ENCODE measurements at regions not wholly inside any gene's neighbourhood (a gene's known extent, or its start where the extent isn't known, plus 50 kb on each side); places are given as distances from the start of the nearest gene placed in this dataset.
A peak's percentile ranks its signal among the peaks of the same experiment; 100 is the strongest.

GRCh38 chr11:105229257-105229656 is 89.7 kb upstream of the CARD18 start:
- no peak for DNase-seq

DNA sequence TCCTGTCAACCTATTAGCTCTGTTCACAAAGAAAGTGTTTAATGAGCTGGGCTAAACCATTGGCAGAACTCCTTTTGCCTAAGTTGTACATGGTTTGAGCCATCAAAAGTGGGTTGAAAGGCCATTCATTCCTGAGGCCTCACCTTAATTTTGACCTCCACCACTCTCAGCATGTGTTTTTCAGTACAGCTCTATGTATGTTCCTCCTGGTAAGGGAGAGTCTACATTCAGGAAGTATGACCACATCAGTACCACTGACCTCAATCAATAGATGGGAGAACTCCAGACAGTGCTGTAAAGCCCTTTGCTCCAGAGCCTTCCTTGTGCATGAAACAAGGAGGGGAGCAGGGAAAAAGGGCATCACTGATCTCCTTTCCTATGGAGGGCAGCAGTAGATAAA is 87.8 kb upstream of the CARD18 start:
- no peak for DNase-seq

DNA sequence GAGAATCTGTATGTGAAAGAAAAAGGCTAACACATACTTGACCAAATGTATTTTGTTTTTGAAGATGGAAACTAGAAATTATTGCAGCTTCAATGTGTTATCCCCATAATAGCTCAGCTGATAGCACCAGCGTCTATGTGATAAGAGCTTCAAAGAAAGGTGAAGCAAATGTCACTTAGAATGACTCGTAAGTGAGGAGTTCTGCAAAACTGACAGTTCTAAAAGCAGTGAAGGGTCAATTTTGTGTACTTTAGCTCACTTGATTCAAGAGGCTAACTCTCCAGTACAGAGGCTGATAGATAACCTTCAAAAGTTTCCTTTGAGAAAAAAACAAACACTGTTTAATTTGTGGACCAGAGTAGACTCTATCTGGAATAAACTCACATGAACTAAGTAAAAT is 87.2 kb upstream of the CARD18 start:
- DNase-seq, result no peak

- DNase-seq, result no peak
Measured at GRCh38 chr11:105226091-105226490, 86.5 kb upstream of the CARD18 start.

- no peak for DNase-seq
Measured at GRCh38 chr11:105224482-105225253, 85.1 kb upstream of the CARD18 start.

GRCh38 chr11:105220121-105220520 is 80.6 kb upstream of the CARD18 start:
- DNase-seq, result peak in 1 of 2 donors; percentile 8

- no peak for DNase-seq
Measured at GRCh38 chr11:105219670-105220069, 80.1 kb upstream of the CARD18 start.

GRCh38 chr11:105219269-105219668 is 79.7 kb upstream of the CARD18 start:
- no peak for DNase-seq

DNA sequence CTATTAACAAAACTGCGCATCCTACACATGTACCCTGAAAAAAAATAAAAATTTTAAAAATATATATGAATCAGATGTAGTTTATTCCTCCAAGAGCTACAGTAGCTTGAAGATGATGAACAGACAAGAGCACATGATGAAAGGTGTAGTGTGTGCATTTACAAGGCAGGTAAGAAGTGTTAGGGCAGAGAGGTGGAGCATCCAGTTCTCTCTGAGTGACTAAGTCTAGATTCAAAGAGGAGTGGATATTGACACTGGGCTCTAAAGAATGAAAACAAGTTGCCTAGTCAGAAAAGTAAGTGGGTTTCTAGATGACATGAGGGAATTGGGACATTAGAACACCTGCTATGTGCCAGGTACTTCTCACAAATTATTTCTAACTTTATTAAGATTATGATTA is 76.0 kb upstream of the CARD18 start:
- DNase-seq, result no peak

DNA sequence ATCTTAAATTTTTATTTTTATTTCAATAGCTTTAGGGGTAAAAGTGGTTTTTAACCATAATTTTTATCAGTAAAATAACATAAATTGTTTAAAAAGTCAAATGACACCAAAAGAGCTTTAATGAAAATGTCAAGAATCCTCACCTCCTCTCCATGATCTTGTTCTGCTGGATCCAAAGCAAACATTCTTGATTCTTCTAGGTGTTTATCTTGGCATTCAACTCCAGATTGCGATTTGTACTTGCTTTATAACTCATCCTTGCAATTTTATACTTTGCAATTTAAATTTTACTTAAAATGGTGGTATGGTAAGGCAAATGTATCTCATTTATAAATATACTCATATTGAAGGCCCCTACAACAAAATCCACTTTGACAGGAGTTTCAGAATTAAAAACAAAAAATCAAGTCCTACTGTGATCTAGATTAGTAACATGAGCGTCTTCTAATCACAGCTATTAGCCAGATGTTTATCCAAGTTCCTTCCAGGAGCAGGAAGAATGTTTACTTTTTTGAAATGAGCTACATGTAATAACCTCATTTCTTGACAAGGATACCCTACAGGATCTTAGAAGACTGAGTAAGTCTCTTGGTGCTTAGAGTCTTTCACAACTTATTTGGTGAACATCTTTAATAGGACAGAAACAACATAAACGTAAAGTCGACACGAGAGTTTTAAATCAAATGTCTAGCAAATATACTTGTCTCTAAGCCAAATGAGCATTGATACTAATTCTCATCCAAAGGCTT is 72.4 kb upstream of the CARD18 start:
- DNase-seq, result no peak

- no peak for DNase-seq
Measured at GRCh38 chr11:105208019-105208418, 68.5 kb upstream of the CARD18 start.

- DNase-seq, result no peak
Measured at GRCh38 chr11:105206633-105207032, 67.1 kb upstream of the CARD18 start.

GRCh38 chr11:105204636-105205035 is 65.1 kb upstream of the CARD18 start:
- DNase-seq, result no peak

GRCh38 chr11:105203569-105204240 is 64.1 kb upstream of the CARD18 start:
- no peak for DNase-seq

DNA sequence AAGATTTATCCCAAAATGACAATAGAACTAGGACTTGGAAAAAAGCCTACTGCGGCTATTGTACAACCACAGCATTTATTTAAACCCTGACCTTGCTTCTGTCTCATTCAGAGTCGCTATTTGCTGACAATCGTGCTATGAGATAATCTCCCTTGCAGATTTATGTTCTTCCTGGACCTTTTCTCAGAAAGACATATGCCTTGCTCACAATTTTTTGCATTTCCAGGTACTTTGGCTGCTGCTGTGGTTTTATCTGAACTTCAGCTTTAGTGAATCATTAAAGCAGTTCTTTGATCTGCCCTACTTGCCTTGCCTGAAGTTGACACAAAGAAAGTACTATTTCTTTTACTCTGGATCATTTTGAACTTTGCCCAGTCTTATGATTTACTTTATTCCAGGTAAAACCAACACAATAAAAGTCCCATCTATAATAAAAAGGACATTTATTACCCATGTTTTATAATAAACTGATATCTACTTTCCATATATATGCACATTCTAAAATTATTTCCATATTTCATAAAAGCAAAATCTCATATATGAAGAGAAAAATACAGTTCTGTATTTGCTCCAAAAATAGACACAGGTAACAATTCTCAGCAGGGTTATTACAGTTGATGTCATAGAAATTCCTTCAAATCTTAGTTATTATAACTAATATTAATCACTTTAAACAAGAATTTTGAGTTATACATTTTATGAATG is 63.4 kb upstream of the CARD18 start:
- peak in 1 of 2 donors; percentile 54 for DNase-seq

DNA sequence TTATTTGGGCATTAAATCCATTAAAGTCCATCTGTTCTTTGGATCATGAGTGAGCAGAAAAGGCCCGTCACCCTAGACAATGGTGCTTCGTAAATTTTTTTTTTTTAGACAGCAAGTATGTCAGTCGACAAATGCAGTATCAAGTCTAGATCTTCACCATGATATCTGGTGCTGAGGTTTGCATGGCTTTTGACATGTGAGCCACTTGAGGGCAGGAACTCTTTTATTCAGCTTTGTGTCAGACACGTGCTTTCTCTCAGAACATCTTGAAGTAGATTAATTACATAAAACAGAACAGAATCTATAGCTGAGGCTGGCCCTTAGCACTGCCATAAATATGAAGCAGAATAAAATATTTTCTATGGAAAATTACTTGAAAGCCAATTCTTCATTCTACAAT is 62.9 kb upstream of the CARD18 start:
- peak in 1 of 2 donors; percentile 28 for DNase-seq

- no peak for DNase-seq
Measured at GRCh38 chr11:105201166-105201565, 61.6 kb upstream of the CARD18 start.

DNA sequence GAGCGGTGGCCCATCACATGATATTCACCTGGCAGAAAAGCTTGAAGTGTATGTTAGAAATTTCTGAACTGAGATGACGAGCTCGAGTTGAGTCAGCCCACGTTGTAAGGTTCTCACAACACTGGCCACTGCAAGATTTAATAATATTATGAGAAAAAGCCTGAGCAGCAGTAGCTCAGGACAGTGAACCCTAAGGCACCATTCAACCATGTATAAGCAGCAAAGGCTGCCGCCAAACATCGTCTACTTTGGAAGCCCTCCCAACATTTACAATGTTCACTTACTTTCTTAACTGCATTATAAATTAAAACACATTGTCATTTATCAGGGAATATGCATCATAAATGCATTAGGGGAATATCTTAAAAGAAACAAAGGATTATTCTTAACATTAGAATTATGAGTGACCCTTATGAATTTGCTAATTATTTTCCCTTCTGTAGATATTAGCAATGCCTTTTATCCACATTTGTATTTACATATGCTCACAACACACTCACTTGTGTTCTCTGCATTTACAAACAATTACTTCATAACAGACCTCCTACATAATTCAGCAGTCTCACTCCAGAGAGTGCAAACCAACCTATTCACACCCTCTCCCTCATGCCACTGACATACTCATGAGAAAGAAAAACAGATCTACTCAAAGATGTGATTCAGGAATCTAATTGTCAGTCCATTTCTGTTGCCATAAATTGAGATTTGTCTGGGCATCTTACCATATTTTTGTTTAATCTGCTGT is 57.7 kb upstream of the CARD18 start:
- DNase-seq, result no peak

GRCh38 chr11:105193260-105193659 is 53.7 kb upstream of the CARD18 start:
- no peak for DNase-seq

- DNase-seq, result no peak
Measured at GRCh38 chr11:105192115-105192514, 52.5 kb upstream of the CARD18 start.

- peak in 1 of 2 donors; percentile 15 for DNase-seq
Measured at GRCh38 chr11:105189581-105189980, 50.0 kb upstream of the CARD18 start.

Measured in CD4-positive, alpha-beta T cell treated with Interferon alpha-2 for 1 hour (primary cell).